Sigmoid colon (tissue), 4 donors: ENCODE measurements at regions not wholly inside any gene's neighbourhood (a gene's known extent, or its start where the extent isn't known, plus 50 kb on each side); places are given as distances from the start of the nearest gene placed in this dataset.

Experiments
- CTCF ChIP-seq, 4 experiments: fragments of 450-650 bp in 3 of 4; fragments of 200-600 bp in 1 of 4; IDR thresholded peaks; one replicate each; pipeline ENCODE4 v1.5.1; 2016 to 2019; ENCODE audit warnings: antibody characterized with exemption in 4 of 4, mild to moderate bottlenecking in 3 of 4, moderate library complexity in 2 of 4
- EP300 ChIP-seq, 4 donors: sonication (generic); formaldehyde crosslinking; IDR thresholded peaks; one replicate each; pipeline ENCODE4 v1.6.1; 2017; ENCODE audit warnings: antibody characterized with exemption in 4 of 4
- POLR2A ChIP-seq, 2 donors: fragments of 450-650 bp; IDR thresholded peaks; one replicate each; pipeline ENCODE4 v1.6.1; 2016; ENCODE audit warnings: antibody characterized with exemption in 2 of 2, mild to moderate bottlenecking in 2 of 2, moderate library complexity in 2 of 2
- POLR2AphosphoS5 ChIP-seq, 4 donors: sonication (generic); formaldehyde crosslinking; IDR thresholded peaks; one replicate each; pipeline ENCODE4 v1.6.1; 2017; ENCODE audit warnings: antibody characterized with exemption in 4 of 4

DNA sequence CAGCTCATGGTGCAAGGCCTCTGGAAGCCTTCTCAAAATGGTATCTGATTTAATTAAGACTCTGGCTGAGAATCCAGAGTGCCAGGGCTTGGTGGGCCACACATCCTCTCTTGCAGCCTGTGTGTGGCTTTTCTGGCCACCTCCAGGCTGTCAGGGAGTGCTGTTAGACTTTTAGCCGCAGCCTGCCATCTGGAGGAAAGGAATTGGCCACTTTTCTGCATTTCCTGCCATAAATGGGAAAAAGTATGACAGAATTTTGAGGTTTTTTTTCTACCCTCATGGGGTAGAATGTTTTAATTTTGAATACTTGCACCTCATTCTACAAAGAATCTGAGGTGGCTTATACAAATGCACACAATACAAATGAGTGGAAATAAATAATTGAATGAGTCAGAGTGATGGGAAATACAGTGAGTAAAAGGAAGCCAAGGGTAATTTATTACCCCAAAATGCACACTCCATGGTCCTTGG, 218.4 kb downstream of the ADAMTS15 start:
- TF ChIP-seq CTCF (IDR thresholded peaks at IDR 0.05), result no peak
- no peak for TF ChIP-seq EP300 (IDR thresholded peaks at IDR 0.05)
- TF ChIP-seq POLR2A (IDR thresholded peaks at IDR 0.05), result no peak
- TF ChIP-seq POLR2AphosphoS5 (IDR thresholded peaks at IDR 0.05), result no peak
